ENCODE measurements at regions not wholly inside any gene's neighbourhood (a gene's known extent, or its start where the extent isn't known, plus 50 kb on each side); places are given as distances from the start of the nearest gene placed in this dataset.
"Not testable (repeated sequence)": the region's sequence is repeated elsewhere in the genome, so short reads cannot be mapped to it uniquely, and the experiment has no call there.

GRCh38 chr3:106302451-106303221, 433.8 kb upstream of the CBLB start:
- H3K4me3 ChIP-seq (replicated peaks; ENCODE audit: low read depth, low read length): no peak overlapping the region
- TF ChIP-seq CTCF (IDR thresholded peaks at IDR 0.05; ENCODE audit: low read depth, low read length, missing control alignments): no peak
- DNase-seq (ENCODE audit: extremely low read depth, low read depth): no peak

- DNase-seq (ENCODE audit: extremely low read depth, low read depth): no peak
- no peak overlapping the region for H3K4me3 ChIP-seq (replicated peaks; ENCODE audit: low read depth, low read length)
- TF ChIP-seq CTCF (IDR thresholded peaks at IDR 0.05; ENCODE audit: low read depth, low read length, missing control alignments): no peak
Observed at GRCh38 chr3:106303766-106304165, 435.0 kb upstream of the CBLB start.

- DNase-seq (ENCODE audit: extremely low read depth, low read depth): no peak
- H3K4me3 ChIP-seq (replicated peaks; ENCODE audit: low read depth, low read length): no peak overlapping the region
- no peak for TF ChIP-seq CTCF (IDR thresholded peaks at IDR 0.05; ENCODE audit: low read depth, low read length, missing control alignments)
Observed at GRCh38 chr3:106305127-106305526, 436.3 kb upstream of the CBLB start.

- no peak overlapping the region for H3K4me3 ChIP-seq (replicated peaks; ENCODE audit: low read depth, low read length)
- TF ChIP-seq CTCF (IDR thresholded peaks at IDR 0.05; ENCODE audit: low read depth, low read length, missing control alignments): no peak
Observed at GRCh38 chr3:106305882-106306435, 437.1 kb upstream of the CBLB start.

GRCh38 chr3:106309274-106309673, 440.5 kb upstream of the CBLB start:
- DNase-seq (ENCODE audit: extremely low read depth, low read depth): no peak
- TF ChIP-seq CTCF (IDR thresholded peaks at IDR 0.05; ENCODE audit: low read depth, low read length, missing control alignments): no peak
- no peak overlapping the region for H3K4me3 ChIP-seq (replicated peaks; ENCODE audit: low read depth, low read length)

More at GRCh38 chr3:106305882-106306435, 437.1 kb upstream of the CBLB start:
- peak; percentile 31 for DNase-seq (ENCODE audit: extremely low read depth, low read depth)

GRCh38 chr3:106309798-106310197, 441.0 kb upstream of the CBLB start:
- DNase-seq (ENCODE audit: extremely low read depth, low read depth): not testable (repeated sequence)

GRCh38 chr3:106317141-106318055, 448.6 kb upstream of the CBLB start:
- no peak overlapping the region for H3K4me3 ChIP-seq (replicated peaks; ENCODE audit: low read depth, low read length)
- no peak for DNase-seq (ENCODE audit: extremely low read depth, low read depth)
- no peak for TF ChIP-seq CTCF (IDR thresholded peaks at IDR 0.05; ENCODE audit: low read depth, low read length, missing control alignments)

More at GRCh38 chr3:106309798-106310197, 441.0 kb upstream of the CBLB start:
- not testable (repeated sequence) for H3K4me3 ChIP-seq (replicated peaks; ENCODE audit: low read depth, low read length)

GRCh38 chr3:106321438-106321837, 452.6 kb upstream of the CBLB start:
- not testable (repeated sequence) for H3K4me3 ChIP-seq (replicated peaks; ENCODE audit: low read depth, low read length); DNase-seq (ENCODE audit: extremely low read depth, low read depth)

Measured in HFF-Myc (cell line).